ENCODE measurements at regions not wholly inside any gene's neighbourhood (a gene's known extent, or its start where the extent isn't known, plus 50 kb on each side); places are given as distances from the start of the nearest gene placed in this dataset.

GRCh38 chr22:44622147-44622427 lies 79.9 kb upstream of the PRR5 start:
- ATAC-seq (no peak), DNase-seq (ENCODE audit: extremely low read depth in 1 of 4, low spot score in 3 of 4) (peak in 3 of 4 experiments; percentile 20 to 27 (median 24)), FAIRE-seq (no peak)
- Histone ChIP-seq H3K27me3 (ENCODE audit: control insufficient read depth in 2 of 2, insufficient read depth in 2 of 2, low read length in 2 of 2) (peaks cover 0 to 6% of the 10 kb centered on the region in 2 experiments; a peak in 2 of 5 replicates), H3K9ac (ENCODE audit: insufficient read depth in 1 of 2, low read depth in 2 of 2, low read length in 2 of 2) (no peak overlapping the region), H3K9me3 (replicated peaks; ENCODE audit: control insufficient read depth, insufficient read depth, low read depth, low read length) (0 out of 2 replicates have a peak, but pooled peaks cover 3% of the 10 kb centered on the region), H2AFZ (ENCODE audit: low read depth, low read length) (no peak overlapping the region), H3K27ac (ENCODE audit: extremely low read depth, low read depth, low read length) (no peak overlapping the region), H3K79me2 (ENCODE audit: control insufficient read depth, insufficient read depth, low read length) (no peaks in the 10 kb centered on the region), H3K36me3 (ENCODE audit: control insufficient read depth, insufficient read depth, low read length) (no peaks in the 10 kb centered on the region), H3K4me2 (ENCODE audit: insufficient read depth, low read length) (no peak overlapping the region), H3K9me1 (ENCODE audit: control insufficient read depth, insufficient read depth, low read length) (no peaks in the 10 kb centered on the region), H4K20me1 (replicated peaks; ENCODE audit: control insufficient read depth, insufficient read depth, low read length) (no peaks in the 10 kb centered on the region; the same call in 1 of the 2 replicates), H3K4me3 (no peak overlapping the region), H3K4me1 (replicated peaks in 1 of 2; ENCODE audit: control insufficient read depth in 2 of 2, insufficient read depth in 2 of 2, low read length in 2 of 2) (peaks cover 0 to 20% of the 10 kb centered on the region in 2 experiments; a peak in 2 of 5 replicates)
- 0% methylated on average over 8 of the region's 8 CpGs for WGBS (ENCODE audit: insufficient coverage, low coverage, missing lambda C conversion rate)
- POLR2A ChIA-PET: interaction anchor here (0.6 to 1.0 kb wide), 2 partner anchors 12 to 32 kb away, joined by 3 to 5 read pairs; no protein-coding TSS in a partner anchor
- intact Hi-C loops (cut with micrococcal nuclease) (loop anchor here (10.0 kb wide), 3 partner anchors 537 to 737 kb away; no protein-coding TSS in a partner anchor), in situ Hi-C loops (cut with MboI) (loop anchor here (10.0 kb wide), 3 partner anchors 547 to 1227 kb away; no protein-coding TSS in a partner anchor)
- CTCF ChIA-PET (ENCODE audit: low intra/inter-chr PET ratio): no interaction called here
- no TSS peak for BruUV-seq (replicated peaks)
- TF ChIP-seq KDM1A (IDR thresholded peaks at IDR 0.05) (0 out of 4 replicates have a peak, but pooled peaks of 1 of the 2 experiments have one; percentile 41), MYNN (IDR thresholded peaks at IDR 0.05) (peak; percentile 90), MYNN (CRISPR knock-in tag; IDR thresholded peaks at IDR 0.05) (0 out of 2 replicates have a peak, but pooled peaks have one; percentile 44), KHSRP (IDR thresholded peaks at IDR 0.05) (no peak), FOS (IDR thresholded peaks at IDR 0.05; ENCODE audit: extremely low read depth, insufficient read length) (no peak), RCOR1 (IDR thresholded peaks at IDR 0.05; ENCODE audit: borderline replicate concordance in 1 of 2, low read depth in 2 of 2, low read length in 2 of 2) (0 out of 4 replicates have a peak, but pooled peaks of 1 of the 2 experiments have one; percentile 32), RFX1 (IDR thresholded peaks at IDR 0.05) (peak; percentile 92)

Measured in K562 (cell line).